HPDE6-E6E7 (cell line): ENCODE measurements at regions not wholly inside any gene's neighbourhood (a gene's known extent, or its start where the extent isn't known, plus 50 kb on each side); places are given as distances from the start of the nearest gene placed in this dataset.

ENCODE experiments used
- DNase-seq: peaks from one replicate; pipeline ENCODE4 v3.0.0; 2011; ENCODE audit warnings: missing footprints; ENCODE audit errors: extremely low spot score

- no peak for DNase-seq
These were observed 98.1 kb upstream of the TUT7 start for GRCh38 chr9:86452201-86452828.

GRCh38 chr9:86449246-86449645, 95.0 kb upstream of the TUT7 start:
- DNase-seq = no peak

GRCh38 chr9:86445671-86446070, 91.5 kb upstream of the TUT7 start:
- DNase-seq = no peak

GRCh38 chr9:86443992-86444391, 89.8 kb upstream of the TUT7 start:
- no peak for DNase-seq

- DNase-seq = peak; percentile 48
These were observed 80.0 kb upstream of the TUT7 start for GRCh38 chr9:86434039-86434726.

GRCh38 chr9:86424251-86424891, 70.2 kb upstream of the TUT7 start:
- no peak for DNase-seq

GRCh38 chr9:86413971-86414880, 60.0 kb upstream of the TUT7 start:
- no peak for DNase-seq

- DNase-seq = no peak
These were observed 56.1 kb upstream of the TUT7 start for GRCh38 chr9:86410281-86410680.

GRCh38 chr9:86408121-86408520, 53.9 kb upstream of the TUT7 start:
- no peak for DNase-seq

- peak; percentile 49 for DNase-seq
These were observed 52.8 kb upstream of the TUT7 start for GRCh38 chr9:86407022-86407421.

- no peak for DNase-seq
These were observed 52.2 kb upstream of the TUT7 start for GRCh38 chr9:86406366-86406765.

- peak; percentile 76 for DNase-seq
These were observed 51.7 kb upstream of the TUT7 start for GRCh38 chr9:86405926-86406325.

- DNase-seq = no peak
These were observed 50.9 kb upstream of the TUT7 start for GRCh38 chr9:86405086-86405491.
